ENCODE measurements at regions not wholly inside any gene's neighbourhood (a gene's known extent, or its start where the extent isn't known, plus 50 kb on each side); places are given as distances from the start of the nearest gene placed in this dataset.
"Not testable (repeated sequence)": the region's sequence is repeated elsewhere in the genome, so short reads cannot be mapped to it uniquely, and the experiment has no call there.

GRCh38 chr5:90055831-90056328, 353.7 kb downstream of the CETN3 start:
- DNase-seq: peak; percentile 96

GRCh38 chr5:90054612-90055011, 354.9 kb downstream of the CETN3 start:
- peak; percentile 35 for DNase-seq

- DNase-seq: no peak
These were observed 357.8 kb downstream of the CETN3 start for GRCh38 chr5:90051756-90052155.

- DNase-seq: no peak
These were observed 359.5 kb downstream of the CETN3 start for GRCh38 chr5:90050103-90050502.

- no peak for DNase-seq
These were observed 362.4 kb downstream of the CETN3 start for GRCh38 chr5:90047113-90047512.

GRCh38 chr5:90040082-90040481, 369.5 kb downstream of the CETN3 start:
- not testable (repeated sequence) for DNase-seq

GRCh38 chr5:90037646-90038045, 371.9 kb downstream of the CETN3 start:
- peak; percentile 72 for DNase-seq

- DNase-seq: peak; percentile 19
These were observed 386.9 kb downstream of the CETN3 start for GRCh38 chr5:90022711-90023053.

- peak; percentile 29 for DNase-seq
These were observed 387.4 kb downstream of the CETN3 start for GRCh38 chr5:90022002-90022710.

GRCh38 chr5:90020575-90021538, 388.7 kb downstream of the CETN3 start:
- DNase-seq: peak; percentile 99

GRCh38 chr5:90017239-90017638, 392.3 kb downstream of the CETN3 start:
- DNase-seq: no peak

- DNase-seq: peak; percentile 79
These were observed 394.0 kb downstream of the CETN3 start for GRCh38 chr5:90015584-90016018.

- DNase-seq: no peak
These were observed 395.1 kb downstream of the CETN3 start for GRCh38 chr5:90014420-90014819.

GRCh38 chr5:90000351-90000750, 409.2 kb downstream of the CETN3 start:
- no peak for DNase-seq

GRCh38 chr5:89998519-89999305, 410.8 kb downstream of the CETN3 start:
- DNase-seq: no peak

- DNase-seq: no peak
These were observed 412.7 kb downstream of the CETN3 start for GRCh38 chr5:89996890-89997289.

- no peak for DNase-seq
These were observed 413.2 kb downstream of the CETN3 start for GRCh38 chr5:89996335-89996734.

- peak; percentile 92 for DNase-seq
These were observed 415.3 kb downstream of the CETN3 start for GRCh38 chr5:89994266-89994665.

GRCh38 chr5:89992201-89992600, 417.4 kb downstream of the CETN3 start:
- DNase-seq: no peak

- DNase-seq: no peak
These were observed 418.0 kb downstream of the CETN3 start for GRCh38 chr5:89991592-89991991.

GRCh38 chr5:89989776-89990175, 419.8 kb downstream of the CETN3 start:
- DNase-seq: peak; percentile 67

GRCh38 chr5:89988998-89989655, 420.4 kb downstream of the CETN3 start:
- peak; percentile 89 for DNase-seq
